ENCODE measurements at regions not wholly inside any gene's neighbourhood (a gene's known extent, or its start where the extent isn't known, plus 50 kb on each side); places are given as distances from the start of the nearest gene placed in this dataset.
A peak's percentile ranks its signal among the peaks of the same experiment; 100 is the strongest.
"Not testable (repeated sequence)": the region's sequence is repeated elsewhere in the genome, so short reads cannot be mapped to it uniquely, and the experiment has no call there.

DNA sequence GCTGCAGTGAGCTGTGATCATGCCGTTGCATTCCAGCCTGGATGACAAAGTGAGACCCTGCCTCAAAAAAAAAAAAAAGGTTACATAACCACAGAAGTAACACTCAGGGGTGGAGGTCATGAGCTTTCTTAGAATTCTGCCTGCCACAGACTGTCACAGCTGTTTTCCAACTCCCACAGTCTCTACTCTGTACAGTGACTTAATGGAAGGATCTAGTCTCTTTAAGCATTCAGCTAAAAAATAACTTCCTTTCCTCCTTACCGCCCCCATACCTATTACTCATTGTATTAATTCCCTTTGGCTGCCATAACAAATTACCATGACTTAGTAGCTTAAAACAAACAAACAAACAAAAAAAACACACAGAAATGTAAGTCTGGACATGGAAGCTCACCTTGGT is 99.6 kb upstream of the UBE2E1 start:
- DNase-seq (ENCODE audit: low spot score): no peak

- DNase-seq (ENCODE audit: low spot score): no peak
Observed at GRCh38 chr3:23709987-23710386, 95.8 kb upstream of the UBE2E1 start.

DNA sequence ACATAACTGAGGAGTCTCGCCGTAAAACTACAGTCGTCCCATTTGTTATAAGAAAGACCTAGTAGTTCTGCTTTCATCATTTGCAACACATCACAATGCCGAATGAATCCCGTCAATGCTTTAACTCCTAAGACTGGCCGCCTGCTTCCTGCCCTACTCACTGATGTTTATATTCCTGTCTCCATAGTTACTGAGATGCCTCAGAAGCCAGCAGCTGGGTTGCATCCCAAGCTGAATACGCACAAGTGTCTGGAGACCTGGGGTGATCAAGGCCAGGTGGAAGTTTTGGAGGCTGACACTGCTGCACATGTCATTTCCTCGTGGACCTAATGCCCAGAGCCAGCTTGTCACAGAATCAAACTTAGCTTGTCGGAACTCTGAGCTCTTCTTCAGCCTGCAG is 95.2 kb upstream of the UBE2E1 start:
- peak; percentile 29 for DNase-seq (ENCODE audit: low spot score)

GRCh38 chr3:23711916-23712494 is 93.8 kb upstream of the UBE2E1 start:
- DNase-seq (ENCODE audit: low spot score): no peak

GRCh38 chr3:23712656-23713559 is 92.8 kb upstream of the UBE2E1 start:
- peak; percentile 82 for DNase-seq (ENCODE audit: low spot score)

DNA sequence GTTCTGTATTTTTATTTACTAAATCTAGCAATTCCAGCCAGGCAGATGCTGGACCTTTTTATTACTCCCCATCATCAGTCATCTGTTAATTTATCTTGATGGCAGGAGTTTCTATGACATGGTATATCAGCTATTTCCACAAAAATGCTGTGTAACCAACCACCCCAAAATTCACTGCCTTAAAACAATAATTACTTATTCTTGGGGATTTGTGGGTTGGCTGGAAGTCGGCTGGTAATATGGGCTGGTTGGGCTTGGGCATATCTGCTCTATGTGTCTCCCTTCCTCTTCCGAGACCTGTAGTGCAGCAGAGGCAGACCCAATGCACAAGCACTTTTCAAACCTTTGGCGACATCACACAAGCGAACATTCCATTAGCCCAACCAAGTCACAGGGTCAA is 92.1 kb upstream of the UBE2E1 start:
- peak; percentile 28 for DNase-seq (ENCODE audit: low spot score)

GRCh38 chr3:23720059-23720458 is 85.7 kb upstream of the UBE2E1 start:
- no peak for DNase-seq (ENCODE audit: low spot score)

DNA sequence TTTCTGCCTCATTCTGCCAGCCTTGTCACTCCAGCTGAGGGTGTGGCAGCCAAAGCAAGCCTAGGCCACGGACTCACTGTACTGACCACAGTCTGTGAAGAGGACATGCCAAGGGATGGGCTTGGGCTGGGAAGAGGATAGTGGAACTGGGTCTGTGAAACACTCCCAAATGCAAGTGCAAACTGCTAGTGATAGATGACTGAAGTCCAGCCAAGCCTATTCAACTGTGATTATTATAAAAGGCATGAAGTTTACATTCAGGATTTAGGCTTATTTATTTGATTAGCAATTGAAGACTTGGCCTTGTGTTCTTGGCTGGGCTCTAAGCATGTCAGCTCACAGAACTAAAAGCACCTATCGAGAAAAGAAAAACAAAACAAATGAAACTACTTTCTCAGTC is 84.9 kb upstream of the UBE2E1 start:
- no peak for DNase-seq (ENCODE audit: low spot score)

DNA sequence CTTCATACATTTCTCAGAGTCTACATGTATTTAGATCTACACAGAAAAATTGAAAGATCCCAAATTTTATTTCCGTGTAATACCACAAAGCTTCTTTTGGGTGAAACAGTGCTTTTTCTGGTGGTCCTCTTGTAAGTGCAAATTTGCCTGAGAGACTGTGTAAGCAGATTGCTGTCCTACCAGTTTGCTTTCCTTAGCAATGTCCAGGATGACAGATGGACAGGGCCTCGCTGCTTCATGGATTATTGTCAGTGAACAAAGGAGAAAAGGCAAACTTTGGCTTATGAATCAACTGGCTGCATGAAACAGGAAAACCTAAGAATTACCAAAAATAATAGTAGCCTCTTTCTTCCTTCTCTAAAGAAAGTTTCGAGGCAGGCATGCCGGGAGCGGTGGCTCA is 82.6 kb upstream of the UBE2E1 start:
- no peak for DNase-seq (ENCODE audit: low spot score)

- DNase-seq (ENCODE audit: low spot score): no peak
Observed at GRCh38 chr3:23723930-23724329, 81.8 kb upstream of the UBE2E1 start.

DNA sequence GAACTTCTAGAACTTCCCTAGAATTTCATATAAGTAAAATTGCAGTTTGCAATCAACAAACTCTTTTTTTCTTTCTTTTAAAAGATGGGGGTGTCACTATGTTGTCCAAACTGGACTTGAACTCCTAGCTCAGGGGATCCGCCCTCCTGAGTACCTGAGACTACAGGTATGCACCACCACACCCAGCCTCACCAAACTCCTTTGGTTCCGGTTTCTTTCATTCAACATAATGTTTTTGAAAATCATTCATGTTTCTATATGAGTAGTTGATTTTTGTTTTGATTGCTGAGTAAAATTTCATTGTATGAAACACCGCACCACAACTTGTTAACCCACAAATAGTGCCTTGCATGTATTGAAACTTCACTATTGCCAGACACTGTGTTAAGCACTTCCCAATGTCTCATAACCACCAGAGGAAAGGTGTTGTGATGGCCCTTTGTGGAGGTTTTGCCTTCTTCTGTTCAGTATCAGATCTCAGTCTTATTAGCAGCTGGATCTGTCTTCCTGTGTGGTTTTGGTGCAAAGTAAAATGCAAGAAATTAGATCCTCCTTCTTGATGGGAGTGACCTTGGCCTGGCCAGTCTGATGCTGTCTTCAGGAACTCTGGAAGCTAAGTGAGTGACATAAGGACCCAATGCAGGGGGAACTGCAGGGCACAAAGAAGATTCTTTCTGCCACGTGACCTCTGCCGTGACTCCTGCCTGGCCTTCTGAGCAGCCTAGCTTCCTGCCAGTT is 78.8 kb upstream of the UBE2E1 start:
- DNase-seq (ENCODE audit: low spot score): no peak

DNA sequence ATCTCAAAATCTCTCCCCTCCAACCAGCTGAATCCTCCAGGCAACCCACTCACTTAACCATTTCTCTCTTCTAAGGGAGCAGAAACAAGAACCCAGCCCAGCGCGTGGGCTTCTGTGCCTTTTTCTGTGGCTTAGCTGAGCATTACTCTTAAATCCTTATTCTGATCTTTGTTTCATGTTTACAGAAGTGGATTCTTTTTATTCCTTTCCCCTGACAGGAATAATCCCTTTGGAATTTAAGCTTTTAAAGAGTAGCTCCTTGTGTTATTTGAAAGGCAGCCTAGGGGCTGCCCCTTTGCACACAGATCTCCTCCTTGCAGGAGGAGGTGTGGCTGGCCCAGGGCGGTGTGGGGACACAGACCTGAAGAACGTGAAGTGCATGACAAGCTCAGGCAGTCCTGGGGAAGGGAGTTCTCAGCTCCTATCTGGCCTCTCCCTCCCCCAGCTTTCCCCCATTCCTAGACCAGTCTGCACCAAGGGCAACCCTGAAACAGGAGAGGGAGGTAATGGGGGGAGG is 77.1 kb upstream of the UBE2E1 start:
- no peak for DNase-seq (ENCODE audit: low spot score)

DNA sequence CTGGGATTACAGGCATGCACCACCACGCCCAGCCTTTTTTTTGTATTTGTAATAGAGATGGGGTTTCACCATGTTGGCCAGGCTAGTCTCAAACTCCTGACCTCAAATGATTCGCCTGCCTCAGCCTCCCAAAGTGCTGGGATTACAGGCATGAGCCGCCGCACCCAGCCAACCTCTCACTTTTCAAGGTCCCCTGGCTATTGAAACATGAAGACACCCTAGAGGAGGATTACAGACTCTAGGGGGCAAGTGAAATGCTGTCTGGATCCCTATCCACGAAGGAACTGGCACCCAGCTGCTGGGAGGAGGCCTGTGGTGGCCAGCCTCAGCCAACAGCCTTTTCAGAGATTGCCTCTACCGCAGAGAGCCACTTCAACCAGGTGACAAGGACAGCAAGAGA is 76.4 kb upstream of the UBE2E1 start:
- DNase-seq (ENCODE audit: low spot score): not testable (repeated sequence)

DNA sequence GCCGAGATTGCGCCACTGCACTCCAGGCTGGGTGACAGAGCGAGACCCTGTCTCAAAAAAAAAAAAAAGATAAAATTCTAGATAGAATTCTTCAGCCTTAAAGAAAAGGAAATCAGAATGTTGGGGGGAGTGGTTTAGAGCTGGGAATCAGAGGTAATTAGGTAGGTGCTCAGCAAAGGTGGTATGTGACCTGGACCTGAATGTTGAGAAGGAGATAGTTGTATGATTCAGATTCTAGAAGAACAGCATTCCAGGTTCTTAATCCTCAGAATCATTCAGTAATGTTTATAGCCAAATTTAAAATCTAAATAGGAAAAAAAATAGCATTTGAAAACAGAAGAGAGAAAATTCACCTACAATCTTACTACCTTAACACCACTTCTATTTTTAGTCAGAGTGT is 71.3 kb upstream of the UBE2E1 start:
- no peak for DNase-seq (ENCODE audit: low spot score)

- no peak for DNase-seq (ENCODE audit: low spot score)
Observed at GRCh38 chr3:23735062-23735461, 70.7 kb upstream of the UBE2E1 start.

GRCh38 chr3:23735535-23736326 is 70.0 kb upstream of the UBE2E1 start:
- no peak for DNase-seq (ENCODE audit: low spot score)

DNA sequence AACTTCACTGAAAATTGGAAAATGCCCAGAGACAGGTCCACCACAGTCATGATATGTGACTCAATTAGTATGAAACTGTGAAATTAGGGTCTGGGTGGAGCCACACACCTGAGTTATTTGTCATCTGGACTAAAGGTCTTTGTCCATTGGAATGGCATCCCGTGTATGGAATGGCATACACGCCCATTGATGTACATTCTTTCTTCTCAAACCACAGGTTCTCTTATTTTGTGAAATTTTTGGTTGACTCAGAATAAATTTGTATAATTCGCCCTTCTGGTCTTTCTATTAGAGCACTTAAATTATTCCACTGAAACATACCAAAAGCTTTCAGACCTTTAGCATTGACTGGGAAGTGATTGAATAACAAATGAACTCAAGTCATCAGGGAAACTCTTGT is 66.8 kb upstream of the UBE2E1 start:
- no peak for DNase-seq (ENCODE audit: low spot score)

DNA sequence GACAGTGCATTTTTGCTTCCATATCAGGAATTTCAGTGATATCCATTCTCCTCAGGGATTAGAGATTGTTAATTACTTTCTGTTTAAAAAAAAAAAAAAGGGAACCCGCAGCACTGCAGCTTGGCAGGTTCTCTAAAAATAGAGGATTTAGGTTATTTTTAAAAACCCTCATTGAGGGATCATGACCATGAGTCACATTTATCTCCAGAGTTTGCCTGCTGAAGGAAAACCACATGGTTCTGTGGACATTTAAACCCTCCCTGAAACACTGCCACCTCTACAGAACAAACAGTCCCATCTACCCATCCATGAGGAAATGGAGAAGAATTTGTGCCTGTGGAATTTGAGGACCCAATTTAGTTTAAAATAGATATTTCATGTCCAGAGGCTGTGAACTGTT is 66.2 kb upstream of the UBE2E1 start:
- DNase-seq (ENCODE audit: low spot score): peak; percentile 68

DNA sequence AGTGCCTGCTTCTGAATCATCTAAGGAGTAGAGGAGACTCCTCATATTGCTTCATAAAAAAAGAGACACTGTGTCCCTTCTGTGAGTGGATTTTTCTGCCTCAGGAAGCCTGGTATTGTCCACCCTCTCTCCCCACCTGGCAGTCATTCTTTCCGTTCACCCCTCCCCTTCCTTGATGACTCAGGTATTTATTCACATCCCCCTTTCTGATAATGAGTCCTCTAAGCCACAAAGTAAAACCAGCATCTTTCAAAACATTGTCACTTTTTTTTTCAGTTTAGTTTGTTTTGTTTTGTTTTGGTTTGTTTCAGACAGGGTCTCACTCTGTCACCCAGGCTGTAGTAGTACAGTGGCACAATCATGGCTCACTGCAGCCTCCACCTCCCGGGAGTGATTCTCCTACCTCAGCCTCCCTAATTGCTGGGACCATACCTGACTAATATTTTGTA is 65.2 kb upstream of the UBE2E1 start:
- peak; percentile 22 for DNase-seq (ENCODE audit: low spot score)

- no peak for DNase-seq (ENCODE audit: low spot score)
Observed at GRCh38 chr3:23741036-23741706, 64.6 kb upstream of the UBE2E1 start.

DNA sequence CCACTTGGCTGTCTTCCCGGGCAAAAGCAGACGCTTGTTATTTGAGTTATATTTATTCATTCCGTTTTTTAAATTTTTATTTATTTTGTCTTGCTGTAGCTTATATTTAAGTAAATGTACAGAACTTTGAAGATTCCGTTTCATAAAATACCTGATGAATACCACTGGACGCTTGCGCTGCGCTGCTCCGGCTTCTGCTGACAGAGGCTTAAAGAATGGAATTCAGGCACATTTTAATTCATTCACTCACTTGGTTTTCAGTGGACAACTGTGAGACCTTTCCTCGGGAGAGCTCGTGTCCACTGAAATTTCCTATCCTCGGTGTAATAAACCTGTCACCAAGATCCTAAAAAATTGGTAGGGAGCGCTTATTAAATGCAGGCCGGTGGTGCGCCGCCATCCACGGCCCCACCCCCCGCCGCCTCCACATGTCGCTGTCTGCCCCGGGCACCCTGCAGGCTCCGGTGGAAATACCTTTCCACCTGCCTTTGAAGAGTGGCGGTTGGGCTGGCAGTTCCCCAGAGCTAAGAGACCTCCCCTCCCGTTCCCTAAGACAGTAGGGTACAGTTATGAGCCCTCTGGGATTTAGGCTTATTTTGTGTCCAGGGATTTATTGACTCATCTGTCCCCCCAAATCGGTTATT is 62.5 kb upstream of the UBE2E1 start:
- DNase-seq (ENCODE audit: low spot score): no peak
